Smooth muscle cell (in vitro differentiated cells): ENCODE measurements at regions not wholly inside any gene's neighbourhood (a gene's known extent, or its start where the extent isn't known, plus 50 kb on each side); places are given as distances from the start of the nearest gene placed in this dataset.

ENCODE experiments used
- DNase-seq: peaks from one replicate; lab custom pipeline; 2025; ENCODE audit not compliant: unreplicated experiment; lab: John Stamatoyannopoulos, UW
- H2AFZ ChIP-seq: fragments of 200-600 bp; sonication (generic); 2 replicates; pipeline ENCODE4 v1.6.0; 2016; ENCODE audit warnings: antibody characterized with exemption, low read depth, mild to moderate bottlenecking
- H3F3A ChIP-seq: fragments of 200-600 bp; sonication (generic); 2 replicates; pipeline ENCODE4 v1.6.0; 2017; ENCODE audit warnings: antibody characterized with exemption, low read depth
- H3K27ac ChIP-seq: fragments of 200-600 bp; sonication (generic); 2 replicates; pipeline ENCODE4 v1.5.1; 2016; ENCODE audit warnings: low read depth, mild to moderate bottlenecking
- H3K27me3 ChIP-seq: fragments of 200-600 bp; sonication (generic); 2 replicates; pipeline ENCODE4 v1.6.1; 2016; ENCODE audit warnings: low read depth, mild to moderate bottlenecking
- H3K36me3 ChIP-seq: fragments of 200-600 bp; sonication (generic); 2 replicates; pipeline ENCODE4 v1.5.1; 2016; ENCODE audit warnings: low read depth
- H3K4me1 ChIP-seq: fragments of 200-600 bp; sonication (generic); 2 replicates; pipeline ENCODE4 v1.5.1; 2016; ENCODE audit warnings: low read depth
- H3K4me2 ChIP-seq: fragments of 200-600 bp; sonication (generic); 2 replicates; pipeline ENCODE4 v1.6.0; 2016; ENCODE audit warnings: mild to moderate bottlenecking
- H3K4me3 ChIP-seq: fragments of 200-600 bp; sonication (generic); 2 replicates; pipeline ENCODE4 v1.5.1; 2016; ENCODE audit warnings: mild to moderate bottlenecking
- H3K79me2 ChIP-seq: fragments of 200-600 bp; sonication (generic); 2 replicates; pipeline ENCODE4 v1.6.0; 2016; ENCODE audit warnings: low read depth, mild to moderate bottlenecking
- H3K9ac ChIP-seq: fragments of 200-600 bp; sonication (generic); 2 replicates; pipeline ENCODE4 v1.6.0; 2016; ENCODE audit warnings: low read depth
- H3K9me3 ChIP-seq: fragments of 200-600 bp; sonication (generic); replicated peaks from 2 replicates; pipeline ENCODE4 v1.5.1; 2016; ENCODE audit warnings: low read depth
- H4K20me1 ChIP-seq: fragments of 200-600 bp; sonication (generic); 2 replicates; pipeline ENCODE4 v1.6.0; 2016; ENCODE audit warnings: low read depth
- CTCF ChIP-seq: fragments of 200-600 bp; sonication (generic); IDR thresholded peaks from 2 replicates; pipeline ENCODE4 v1.5.1; 2017; ENCODE audit warnings: borderline replicate concordance, mild to moderate bottlenecking, antibody characterized with exemption; ENCODE audit not compliant: insufficient read depth, poor library complexity, severe bottlenecking
- WGBS: methylation state at CpG from one replicate; pipeline ENCODE4 v1.1.7; 2016; ENCODE audit warnings: low lambda C conversion rate; 5-methylcytosine and 5-hydroxymethylcytosine counted together

- H3K27ac ChIP-seq = no peak overlapping the region
- no peak overlapping the region for H3K4me3 ChIP-seq
- 43% methylated on average over 1 of the region's 1 CpG for WGBS
- peaks cover 9% of the 10 kb centered on the region for H3K4me1 ChIP-seq
- no peaks in the 10 kb centered on the region for H3K79me2 ChIP-seq
- no peak for TF ChIP-seq CTCF
- no peak overlapping the region for H3K4me2 ChIP-seq
- no peak overlapping the region for H2AFZ ChIP-seq
- H3K36me3 ChIP-seq = no peaks in the 10 kb centered on the region
- no peak for DNase-seq
- H3K9ac ChIP-seq = no peak overlapping the region
- no peaks in the 10 kb centered on the region for H4K20me1 ChIP-seq
- no peaks in the 10 kb centered on the region for H3F3A ChIP-seq
- no peaks in the 10 kb centered on the region for H3K27me3 ChIP-seq
- H3K9me3 ChIP-seq = no peaks in the 10 kb centered on the region
Measured at GRCh38 chr2:204278454-204278853, 266.8 kb upstream of the PARD3B start.

- Histone ChIP-seq H3K79me2 (no peaks in the 10 kb centered on the region), H3K4me1 (peaks cover 12% of the 10 kb centered on the region), H3K4me3 (no peak overlapping the region), H3K9me3 (no peaks in the 10 kb centered on the region), H3K9ac (no peak overlapping the region), H3K4me2 (no peak overlapping the region), H4K20me1 (no peaks in the 10 kb centered on the region), H3K27me3 (peaks cover 7% of the 10 kb centered on the region), H3F3A (no peaks in the 10 kb centered on the region), H3K36me3 (no peaks in the 10 kb centered on the region), H3K27ac (no peak overlapping the region), H2AFZ (no peak overlapping the region)
- 78% methylated on average over 1 of the region's 1 CpG for WGBS
- no peak for DNase-seq
- no peak for TF ChIP-seq CTCF
Measured at GRCh38 chr2:204279819-204280218, 265.5 kb upstream of the PARD3B start.

- no peak for TF ChIP-seq CTCF
- Histone ChIP-seq H4K20me1 (no peaks in the 10 kb centered on the region), H3K4me2 (no peak overlapping the region), H3K9me3 (no peaks in the 10 kb centered on the region), H3K27ac (no peak overlapping the region), H2AFZ (no peak overlapping the region), H3K9ac (no peak overlapping the region), H3K79me2 (no peaks in the 10 kb centered on the region), H3F3A (no peaks in the 10 kb centered on the region), H3K36me3 (no peaks in the 10 kb centered on the region), H3K4me1 (peaks cover 12% of the 10 kb centered on the region), H3K27me3 (peaks cover 7% of the 10 kb centered on the region), H3K4me3 (no peak overlapping the region)
- DNase-seq = no peak
Measured at GRCh38 chr2:204280262-204280668, 265.0 kb upstream of the PARD3B start.

- 75% methylated on average over 3 of the region's 3 CpGs for WGBS
- Histone ChIP-seq H4K20me1 (no peaks in the 10 kb centered on the region), H3K4me2 (no peak overlapping the region), H3K4me3 (no peak overlapping the region), H3K9ac (no peak overlapping the region), H3K27me3 (peaks cover 7% of the 10 kb centered on the region), H3K4me1 (peaks cover 12% of the 10 kb centered on the region), H3F3A (no peaks in the 10 kb centered on the region), H3K27ac (no peak overlapping the region), H3K9me3 (no peaks in the 10 kb centered on the region), H2AFZ (no peak overlapping the region), H3K79me2 (no peaks in the 10 kb centered on the region), H3K36me3 (no peaks in the 10 kb centered on the region)
- no peak for TF ChIP-seq CTCF
- DNase-seq = no peak
Measured at GRCh38 chr2:204282081-204282480, 263.2 kb upstream of the PARD3B start.
